Kasumi-1 (cell line): ENCODE measurements at regions not wholly inside any gene's neighbourhood (a gene's known extent, or its start where the extent isn't known, plus 50 kb on each side); places are given as distances from the start of the nearest gene placed in this dataset.
"Not testable (repeated sequence)": the region's sequence is repeated elsewhere in the genome, so short reads cannot be mapped to it uniquely, and the experiment has no call there.

Experiments
- DNase-seq, 2 experiments: peaks; one replicate each; lab custom pipeline; 2025; lab: John Stamatoyannopoulos, UW

- DNase-seq, result no peak
These were observed 103.1 kb downstream of the KIF4B start for GRCh38 chr5:155116456-155117251.

- DNase-seq, result no peak
These were observed 112.1 kb downstream of the KIF4B start for GRCh38 chr5:155125551-155126095.

- DNase-seq, result no peak
These were observed 113.0 kb downstream of the KIF4B start for GRCh38 chr5:155126573-155126972.

- DNase-seq, result no peak
These were observed 114.0 kb downstream of the KIF4B start for GRCh38 chr5:155127552-155127951.

GRCh38 chr5:155128786-155129512 is 115.4 kb downstream of the KIF4B start:
- no peak for DNase-seq

- DNase-seq, result no peak
These were observed 115.9 kb downstream of the KIF4B start for GRCh38 chr5:155129513-155129880.

GRCh38 chr5:155134130-155134529 is 120.6 kb downstream of the KIF4B start:
- DNase-seq, result no peak

GRCh38 chr5:155136216-155136850 is 122.8 kb downstream of the KIF4B start:
- DNase-seq, result no peak

- DNase-seq, result no peak
These were observed 124.1 kb downstream of the KIF4B start for GRCh38 chr5:155137683-155138082.

GRCh38 chr5:155140646-155141045 is 127.1 kb downstream of the KIF4B start:
- DNase-seq, result no peak

- no peak for DNase-seq
These were observed 131.4 kb downstream of the KIF4B start for GRCh38 chr5:155144956-155145355.

- peak; percentile 23 to 39 for DNase-seq
These were observed 133.7 kb downstream of the KIF4B start for GRCh38 chr5:155147222-155147621.

GRCh38 chr5:155148694-155149093 is 135.1 kb downstream of the KIF4B start:
- DNase-seq, result no peak

- DNase-seq, result peak; percentile 53 to 62
These were observed 136.5 kb downstream of the KIF4B start for GRCh38 chr5:155150012-155150411.

GRCh38 chr5:155154973-155155372 is 141.4 kb downstream of the KIF4B start:
- no peak for DNase-seq

GRCh38 chr5:155163084-155163483 is 149.5 kb downstream of the KIF4B start:
- DNase-seq, result not testable (repeated sequence)

GRCh38 chr5:155167736-155168135 is 154.2 kb downstream of the KIF4B start:
- no peak for DNase-seq

GRCh38 chr5:155181542-155181941 is 168.0 kb downstream of the KIF4B start:
- no peak for DNase-seq

GRCh38 chr5:155189476-155189875 is 175.9 kb downstream of the KIF4B start:
- no peak for DNase-seq

- no peak for DNase-seq
These were observed 176.4 kb downstream of the KIF4B start for GRCh38 chr5:155189981-155190380.

- DNase-seq, result no peak
These were observed 179.5 kb downstream of the KIF4B start for GRCh38 chr5:155193029-155193428.

GRCh38 chr5:155193483-155194107 is 180.0 kb downstream of the KIF4B start:
- DNase-seq, result no peak
